ENCODE measurements at regions not wholly inside any gene's neighbourhood (a gene's known extent, or its start where the extent isn't known, plus 50 kb on each side); places are given as distances from the start of the nearest gene placed in this dataset.
A peak's percentile ranks its signal among the peaks of the same experiment; 100 is the strongest.
"Not testable (repeated sequence)": the region's sequence is repeated elsewhere in the genome, so short reads cannot be mapped to it uniquely, and the experiment has no call there.

DNA sequence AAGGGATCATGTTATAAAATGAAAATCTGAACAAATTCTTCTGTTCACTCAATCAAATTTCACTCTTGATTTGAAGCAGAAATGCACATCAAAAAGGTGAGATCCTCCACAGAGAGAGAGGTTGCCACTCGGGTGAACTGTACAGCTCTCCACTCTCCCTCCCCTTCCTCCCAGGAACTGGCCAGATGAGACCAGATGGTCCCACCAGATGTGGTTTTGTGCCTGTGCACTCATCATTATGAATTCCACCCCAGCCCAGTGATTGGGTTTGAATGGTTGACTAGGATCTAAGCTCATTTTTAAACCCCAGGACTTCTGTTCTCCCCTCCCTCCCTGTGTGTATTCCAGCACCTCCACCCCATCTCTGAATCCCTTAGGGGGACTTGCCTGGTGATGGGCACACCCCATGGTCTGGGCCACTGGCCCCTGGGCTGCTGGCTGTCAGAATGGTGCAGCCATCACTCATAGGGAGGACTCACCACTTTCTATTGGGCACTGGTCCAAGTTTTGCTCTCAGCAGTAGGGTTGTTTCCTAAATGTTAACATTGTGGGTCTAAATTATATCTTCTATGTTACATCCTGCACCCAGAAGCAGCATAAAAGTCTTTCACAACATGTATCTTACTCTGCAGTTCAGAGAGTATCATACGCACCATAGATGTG lies 393.1 kb downstream of the TNS3 start:
- DNase-seq = no peak

DNA sequence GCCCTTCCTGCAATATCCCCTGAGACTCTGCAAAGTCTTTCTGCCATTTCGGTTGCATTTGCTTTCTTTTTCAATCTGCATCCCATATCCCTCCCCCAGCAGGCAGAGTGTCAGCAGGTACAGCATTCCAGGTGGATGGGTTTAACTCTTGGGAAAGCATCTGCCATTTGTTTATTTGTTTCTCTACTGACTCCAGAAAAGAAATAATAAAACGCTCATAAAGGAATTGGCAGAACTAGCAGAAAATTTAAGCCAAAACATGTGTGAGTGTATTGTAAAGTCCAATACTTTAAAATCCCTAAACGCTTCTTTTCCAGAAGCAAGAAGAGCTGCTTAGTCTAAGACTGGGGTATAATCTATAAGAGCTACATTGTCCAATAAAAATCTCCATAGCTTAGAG lies 393.8 kb downstream of the TNS3 start:
- DNase-seq = no peak

DNA sequence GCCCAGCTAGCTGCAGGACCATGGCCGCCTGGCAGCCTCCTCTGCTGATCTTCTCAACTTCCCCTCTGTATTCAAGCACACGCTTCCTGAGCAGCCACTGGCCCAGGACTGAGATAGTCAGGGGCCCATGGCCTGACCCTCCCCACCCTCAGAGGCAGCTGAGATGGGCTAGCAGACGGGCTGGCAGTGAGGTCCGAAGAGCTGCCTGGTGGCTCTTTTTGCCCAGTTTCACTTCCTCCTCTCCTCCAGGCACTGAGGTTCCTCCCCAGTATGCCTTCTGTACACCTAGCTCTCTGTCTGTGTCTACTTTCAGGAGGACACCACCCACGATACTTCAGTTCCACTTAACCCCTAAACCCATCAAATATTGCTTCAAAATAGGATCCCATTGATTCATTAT lies 395.6 kb downstream of the TNS3 start:
- DNase-seq = no peak

- no peak for DNase-seq
Observed at GRCh38 chr7:47185839-47186238, 396.1 kb downstream of the TNS3 start.

- no peak for DNase-seq
Observed at GRCh38 chr7:47185170-47185569, 396.7 kb downstream of the TNS3 start.

DNA sequence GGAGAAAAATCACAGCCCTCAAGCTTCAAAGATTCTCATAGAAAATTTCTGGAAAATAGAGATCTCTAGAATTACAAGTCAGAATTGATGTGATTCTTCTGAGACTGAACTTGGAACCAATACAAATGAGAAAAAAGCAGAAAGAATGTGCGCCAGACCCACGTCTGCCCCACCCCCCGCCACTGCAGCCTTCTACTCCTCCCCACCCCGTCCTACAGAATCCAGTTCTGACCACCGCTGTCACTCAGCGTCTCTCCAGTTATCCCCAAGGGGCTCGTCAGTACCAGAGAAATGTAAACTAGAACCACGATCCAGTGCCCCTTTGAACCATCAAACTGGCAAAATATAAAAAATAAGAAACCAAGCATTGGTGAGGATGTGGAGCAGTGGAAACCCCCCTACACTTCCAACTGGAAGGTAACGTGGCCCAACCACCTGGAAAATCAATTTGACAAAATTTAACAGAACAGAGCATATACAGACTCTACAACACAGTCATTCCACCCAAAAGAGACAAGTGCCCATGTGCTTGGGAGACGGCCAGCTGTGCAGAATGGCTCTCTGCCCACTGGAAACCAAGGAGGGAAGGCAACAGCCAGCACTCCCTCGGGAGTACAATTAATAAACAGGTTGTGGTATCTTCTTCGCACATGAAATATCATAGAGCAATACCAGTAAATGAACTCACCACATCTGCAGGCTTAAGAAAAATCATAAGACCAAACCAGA lies 397.9 kb downstream of the TNS3 start:
- peak; percentile 9 for DNase-seq

GRCh38 chr7:47181746-47182361 lies 400.1 kb downstream of the TNS3 start:
- DNase-seq = no peak

GRCh38 chr7:47180516-47180826 lies 401.4 kb downstream of the TNS3 start:
- DNase-seq = no peak

GRCh38 chr7:47179812-47180515 lies 401.9 kb downstream of the TNS3 start:
- DNase-seq = peak; percentile 57

- DNase-seq = not testable (repeated sequence)
Observed at GRCh38 chr7:47172602-47173539, 409.0 kb downstream of the TNS3 start.

DNA sequence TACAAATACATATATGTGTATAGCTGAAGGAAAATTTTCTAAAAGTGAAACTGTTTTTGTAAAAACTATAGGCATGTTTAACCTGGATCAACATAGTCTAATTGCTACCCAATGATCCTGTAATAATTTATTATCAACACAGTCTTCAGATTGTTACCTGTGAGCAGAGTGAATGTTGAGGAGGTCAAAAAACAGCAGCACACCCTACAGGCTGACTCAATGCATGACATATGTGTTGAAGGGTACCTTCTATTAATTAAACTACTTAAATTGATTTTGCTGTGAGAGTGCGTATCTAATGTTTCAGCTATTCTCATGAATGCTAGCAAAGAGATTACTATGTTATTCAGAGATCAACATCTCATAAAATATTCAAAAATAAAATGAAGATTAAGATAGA lies 411.4 kb downstream of the TNS3 start:
- no peak for DNase-seq

DNA sequence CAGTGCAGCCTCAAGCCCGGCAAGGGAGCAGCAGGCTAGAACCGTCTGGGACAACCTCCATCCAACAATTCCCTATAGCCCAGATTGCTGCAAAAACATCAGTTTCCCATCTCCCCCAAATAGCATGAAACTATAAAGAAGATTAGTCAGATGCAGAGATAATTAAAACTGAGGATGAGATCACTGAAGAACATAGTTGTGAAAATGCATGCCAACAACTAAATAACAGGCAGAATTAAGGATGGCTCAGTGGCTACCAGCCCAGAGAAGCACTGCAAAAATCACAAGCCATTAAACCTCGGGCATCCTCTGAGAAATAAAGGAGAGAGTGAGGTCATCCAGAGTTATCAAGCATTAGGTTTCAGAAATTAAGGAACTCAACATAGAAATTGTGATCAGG lies 427.1 kb downstream of the TNS3 start:
- no peak for DNase-seq

GRCh38 chr7:47153576-47153975 lies 428.3 kb downstream of the TNS3 start:
- DNase-seq = peak; percentile 84

DNA sequence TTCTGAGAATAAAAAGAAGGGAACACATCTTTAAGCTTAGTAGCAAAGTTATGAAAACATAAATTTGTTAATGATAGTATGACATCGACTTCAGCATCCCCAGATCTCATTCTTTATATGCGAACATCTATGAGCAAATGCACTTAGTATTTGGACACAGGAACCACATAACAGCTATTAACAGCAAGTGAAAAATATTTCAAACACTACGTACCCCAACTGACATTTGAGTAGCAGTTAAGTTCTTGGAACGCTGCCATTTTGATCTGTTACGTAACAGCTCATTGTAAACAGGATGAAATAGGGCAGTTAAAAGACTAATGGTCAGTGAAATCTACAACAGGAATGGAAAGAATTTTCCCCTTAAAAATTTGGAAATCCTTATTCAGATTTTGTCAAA lies 428.9 kb downstream of the TNS3 start:
- peak; percentile 87 for DNase-seq

DNA sequence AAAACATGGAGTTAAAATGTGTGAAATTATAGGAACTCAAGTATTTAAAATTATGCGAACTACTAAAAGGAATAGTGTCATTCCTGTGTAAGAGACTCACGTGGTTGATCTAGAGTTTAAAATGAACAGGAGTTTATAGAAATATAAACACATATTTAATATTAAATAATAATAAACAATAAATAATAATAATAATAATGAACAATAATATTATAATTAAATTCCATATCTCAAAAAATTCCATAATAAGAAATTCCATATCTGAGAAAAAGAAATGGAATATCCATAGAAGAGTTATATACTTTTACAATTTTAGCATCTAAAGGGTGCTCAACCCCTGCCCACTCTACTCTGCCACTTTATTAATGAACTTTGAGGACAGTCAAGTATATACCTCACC lies 429.6 kb downstream of the TNS3 start:
- no peak for DNase-seq

GRCh38 chr7:47150497-47151260 lies 431.2 kb downstream of the TNS3 start:
- no peak for DNase-seq

DNA sequence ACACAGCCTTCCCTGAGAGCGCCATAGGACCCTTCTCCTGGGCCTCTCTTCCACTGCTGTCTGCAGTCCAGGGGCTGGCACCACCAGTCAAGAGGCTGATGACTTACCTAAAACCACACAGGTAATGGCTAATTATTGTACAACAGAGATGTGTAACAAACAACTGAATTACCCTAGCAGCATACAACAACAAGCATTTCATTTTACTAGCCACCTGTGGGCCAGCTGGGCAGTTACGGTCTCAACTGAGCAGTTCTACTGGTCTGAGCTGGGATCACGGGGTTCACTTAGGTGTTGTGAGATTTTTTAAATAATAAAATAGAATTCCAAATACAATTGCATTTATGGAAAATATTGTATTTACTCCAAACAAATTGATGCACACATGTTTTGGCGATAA lies 431.9 kb downstream of the TNS3 start:
- no peak for DNase-seq

DNA sequence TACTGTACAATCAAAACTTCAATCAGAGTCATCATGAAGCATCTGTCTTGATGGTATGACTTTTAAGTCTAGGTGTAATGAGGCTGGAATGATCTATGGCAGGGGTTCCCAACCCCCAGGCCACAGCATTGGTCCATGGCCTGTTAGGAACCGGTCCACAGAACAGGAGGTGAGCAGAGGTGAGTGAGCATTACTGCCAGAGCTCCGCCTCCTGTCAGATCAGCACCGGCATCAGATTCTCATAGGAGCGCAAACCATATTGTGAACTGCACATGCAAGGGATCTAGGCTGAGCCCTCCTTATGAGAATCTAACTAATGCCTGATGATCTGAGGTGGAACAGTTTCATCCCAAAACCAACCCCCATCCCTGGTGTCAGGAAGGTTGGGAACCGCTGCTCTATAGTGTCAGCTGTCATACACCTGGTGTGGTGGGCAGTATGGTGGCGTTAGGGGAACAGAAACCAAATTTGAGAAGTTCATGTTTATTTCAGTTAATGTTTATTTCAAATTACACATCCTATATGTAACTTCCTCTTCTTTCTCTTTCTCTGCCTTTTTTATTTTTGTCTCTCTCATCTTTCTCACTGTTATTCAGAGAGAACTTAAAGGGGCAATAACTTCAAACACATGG lies 432.6 kb downstream of the TNS3 start:
- DNase-seq = no peak

GRCh38 chr7:47148536-47149207 lies 433.2 kb downstream of the TNS3 start:
- no peak for DNase-seq

DNA sequence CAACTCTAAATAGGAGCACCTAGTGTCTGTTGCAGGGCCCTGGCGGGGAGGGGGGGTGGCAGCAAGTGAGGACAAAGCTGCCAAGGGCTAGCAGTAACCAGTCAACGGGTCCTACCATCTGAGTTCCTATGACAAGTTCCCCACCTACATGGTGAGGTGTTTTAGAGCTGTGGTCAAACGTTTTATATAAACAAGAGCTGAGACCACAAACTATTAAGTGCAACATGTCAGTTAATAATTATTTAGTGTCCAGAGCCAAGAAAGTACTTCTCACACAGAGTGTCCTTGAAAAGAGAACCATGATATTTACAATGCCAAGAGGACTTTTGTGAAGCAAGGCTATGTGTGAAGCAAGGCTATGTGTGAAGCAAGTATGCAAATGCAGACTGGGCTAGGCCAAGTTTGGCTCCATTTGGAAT lies 434.7 kb downstream of the TNS3 start:
- DNase-seq = no peak

DNA sequence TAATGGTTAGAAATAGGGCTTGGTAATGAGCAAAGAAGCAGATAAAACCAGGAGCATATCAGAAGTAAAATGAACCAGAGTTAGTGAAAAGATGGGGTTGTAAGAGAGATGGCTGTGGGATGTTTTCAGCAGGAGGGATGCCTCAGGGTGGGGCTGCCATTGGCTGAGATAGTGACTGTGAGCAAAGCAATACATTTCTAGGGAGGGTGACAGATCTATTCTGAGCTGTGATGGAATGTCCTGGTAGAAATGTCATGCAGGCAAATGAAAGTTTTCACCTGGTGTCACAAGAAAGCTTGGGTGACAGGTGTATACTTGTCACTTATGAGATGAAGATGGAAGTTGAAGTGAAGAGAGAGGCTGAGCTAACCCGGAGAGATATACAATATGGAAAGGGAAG lies 435.9 kb downstream of the TNS3 start:
- no peak for DNase-seq

Measured in NCI-H1105 treated with DMSO at 0.1 percent for 48 hours (cell line).